Keratinocyte (primary cell): ENCODE measurements at regions not wholly inside any gene's neighbourhood (a gene's known extent, or its start where the extent isn't known, plus 50 kb on each side); places are given as distances from the start of the nearest gene placed in this dataset.

Experiments used
- DNase-seq: peaks from one replicate; pipeline ENCODE4 v3.0.0-alpha.2; 2011; ENCODE audit warnings: low read depth, missing footprints, low spot score
- FAIRE-seq: peaks from 2 replicates; lab custom pipeline; 2011; peaks lifted over from hg19 to GRCh38; lab: Jason Lieb, UNC
- H2AFZ ChIP-seq: 2 replicates; pipeline ENCODE4 v1.6.0; 2012; ENCODE audit warnings: low read length, control low read depth, inconsistent platforms; ENCODE audit not compliant: control insufficient read depth
- H3K27ac ChIP-seq: 2 replicates; pipeline ENCODE4 v1.5.1; 2011; ENCODE audit warnings: low read length; ENCODE audit not compliant: control insufficient read depth, insufficient read depth
- H3K27me3 ChIP-seq: 3 replicates; pipeline ENCODE4 v1.6.0; 2011; ENCODE audit warnings: low read length; ENCODE audit not compliant: control insufficient read depth, insufficient read depth; ENCODE audit errors: extremely low read depth
- H3K36me3 ChIP-seq, 2 experiments: 2 replicates in 1 of 2; 3 replicates in 1 of 2; pipeline ENCODE4 v1.5.1; 2011; ENCODE audit warnings: low read length in 2 of 2, mild to moderate bottlenecking in 1 of 2; ENCODE audit not compliant: control insufficient read depth in 2 of 2, insufficient read depth in 2 of 2; ENCODE audit errors: extremely low read depth in 1 of 2
- H3K4me1 ChIP-seq: 3 replicates; pipeline ENCODE4 v1.5.1; 2011; ENCODE audit warnings: low read length; ENCODE audit not compliant: control insufficient read depth, insufficient read depth; ENCODE audit errors: extremely low read depth
- H3K4me2 ChIP-seq: 3 replicates; pipeline ENCODE4 v1.6.0; 2011; ENCODE audit warnings: low read depth, low read length; ENCODE audit not compliant: control insufficient read depth, insufficient read depth; ENCODE audit errors: extremely low read depth
- H3K4me3 ChIP-seq, 3 experiments: fragments of 200-600 bp in 1 of 3; sonication (generic) in 1 of 3; 2 replicates in 2 of 3; 3 replicates in 1 of 3; pipeline ENCODE4 v1.5.1; 2011 to 2016; ENCODE audit warnings: low read length in 3 of 3, mild to moderate bottlenecking in 3 of 3, control low read depth in 2 of 3, inconsistent platforms in 1 of 3, low read depth in 1 of 3, mixed read lengths in 1 of 3, mixed run types in 1 of 3, moderate library complexity in 1 of 3; ENCODE audit not compliant: control insufficient read depth in 2 of 3, insufficient read depth in 2 of 3; ENCODE audit errors: extremely low read depth in 1 of 3
- H3K79me2 ChIP-seq: 2 replicates; pipeline ENCODE4 v1.6.0; 2012; ENCODE audit warnings: low read length; ENCODE audit not compliant: control insufficient read depth, insufficient read depth
- H3K9ac ChIP-seq: 3 replicates; pipeline ENCODE4 v1.6.0; 2011; ENCODE audit warnings: low read length; ENCODE audit not compliant: control insufficient read depth, insufficient read depth; ENCODE audit errors: extremely low read depth
- H3K9me1 ChIP-seq: 3 replicates; pipeline ENCODE4 v1.6.0; 2011; ENCODE audit warnings: low read length; ENCODE audit not compliant: control insufficient read depth, insufficient read depth; ENCODE audit errors: extremely low read depth
- H3K9me3 ChIP-seq: 2 replicates; pipeline ENCODE4 v1.5.1; 2012; ENCODE audit warnings: low read depth, low read length; ENCODE audit not compliant: control insufficient read depth
- H4K20me1 ChIP-seq: 3 replicates; pipeline ENCODE4 v1.6.0; 2011; ENCODE audit warnings: low read length; ENCODE audit not compliant: control insufficient read depth, insufficient read depth; ENCODE audit errors: extremely low read depth
- EZH2 ChIP-seq: IDR thresholded peaks from one replicate; pipeline ENCODE4 v1.6.1; 2012; ENCODE audit warnings: inconsistent platforms, mild to moderate bottlenecking, low read length, moderate library complexity
- dilution Hi-C: fragments of 300-500 bp; cut with MboI; formaldehyde crosslinking; loops from one replicate; pipeline ENCODE4 v1.7.0; 2020; ENCODE audit warnings: low sequenced_read_pairs; ENCODE audit not compliant: extremely low pct_ligation_motif_present
- TF ChIP-seq, protein P1 (sequence below), 3 experiments: IDR thresholded peaks in 1 of 3; conservative IDR thresholded peaks in 1 of 3; optimal IDR thresholded peaks in 1 of 3; 2 replicates in 2 of 3; 3 replicates in 1 of 3; pipeline versions ENCODE3 to v1.5.1; 2011; ENCODE audit warnings: low read length in 3 of 3, mild to moderate bottlenecking in 3 of 3, moderate library complexity in 2 of 3, control low read depth in 1 of 3, inconsistent platforms in 1 of 3; ENCODE audit not compliant: insufficient read depth in 2 of 3; ENCODE audit errors: extremely low read depth in 1 of 3

DNA sequence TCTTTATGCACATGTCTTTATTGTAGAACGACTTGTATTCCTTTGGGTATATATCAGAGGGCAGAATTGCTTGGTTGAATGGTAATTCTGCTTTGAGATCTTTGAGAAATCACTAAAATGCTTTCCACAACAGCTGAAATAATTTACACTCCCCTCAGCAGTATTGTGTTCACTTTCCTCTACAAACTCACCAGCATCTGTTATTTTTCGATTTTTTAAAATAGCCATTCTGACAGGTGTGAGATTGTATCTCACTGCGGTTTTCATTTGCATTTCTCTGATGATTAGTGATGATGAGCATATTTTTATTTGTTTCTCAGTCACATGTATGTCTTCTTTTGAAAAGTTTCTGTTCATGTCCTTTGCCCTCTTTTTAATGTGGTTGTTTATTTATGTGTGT is 459.8 kb downstream of the PABPC4L start:
- Histone ChIP-seq H3K27ac (no peak overlapping the region), H3K4me1 (no peaks in the 10 kb centered on the region), H3K36me3 (no peaks in the 10 kb centered on the region), H3K9me3 (no peaks in the 10 kb centered on the region), H2AFZ (no peak overlapping the region), H3K27me3 (no peaks in the 10 kb centered on the region), H3K79me2 (no peaks in the 10 kb centered on the region), H3K4me3 (no peak overlapping the region), H3K9ac (no peak overlapping the region), H3K9me1 (no peaks in the 10 kb centered on the region), H3K4me2 (no peak overlapping the region), H4K20me1 (no peaks in the 10 kb centered on the region)
- dilution Hi-C loops: no loop called here
- no peak for FAIRE-seq
- no peak for TF ChIP-seq EZH2
- TF ChIP-seq, protein P1, sequence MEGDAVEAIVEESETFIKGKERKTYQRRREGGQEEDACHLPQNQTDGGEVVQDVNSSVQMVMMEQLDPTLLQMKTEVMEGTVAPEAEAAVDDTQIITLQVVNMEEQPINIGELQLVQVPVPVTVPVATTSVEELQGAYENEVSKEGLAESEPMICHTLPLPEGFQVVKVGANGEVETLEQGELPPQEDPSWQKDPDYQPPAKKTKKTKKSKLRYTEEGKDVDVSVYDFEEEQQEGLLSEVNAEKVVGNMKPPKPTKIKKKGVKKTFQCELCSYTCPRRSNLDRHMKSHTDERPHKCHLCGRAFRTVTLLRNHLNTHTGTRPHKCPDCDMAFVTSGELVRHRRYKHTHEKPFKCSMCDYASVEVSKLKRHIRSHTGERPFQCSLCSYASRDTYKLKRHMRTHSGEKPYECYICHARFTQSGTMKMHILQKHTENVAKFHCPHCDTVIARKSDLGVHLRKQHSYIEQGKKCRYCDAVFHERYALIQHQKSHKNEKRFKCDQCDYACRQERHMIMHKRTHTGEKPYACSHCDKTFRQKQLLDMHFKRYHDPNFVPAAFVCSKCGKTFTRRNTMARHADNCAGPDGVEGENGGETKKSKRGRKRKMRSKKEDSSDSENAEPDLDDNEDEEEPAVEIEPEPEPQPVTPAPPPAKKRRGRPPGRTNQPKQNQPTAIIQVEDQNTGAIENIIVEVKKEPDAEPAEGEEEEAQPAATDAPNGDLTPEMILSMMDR (optimal IDR thresholded peaks at IDR 0.05 in 1 of 3, IDR thresholded peaks at IDR 0.05 in 1 of 3, conservative IDR thresholded peaks at IDR 0.05 in 1 of 3; ENCODE audit: extremely low read depth in 1 of 3, insufficient read depth in 2 of 3, low read length in 3 of 3): no peak
- DNase-seq: no peak

DNA sequence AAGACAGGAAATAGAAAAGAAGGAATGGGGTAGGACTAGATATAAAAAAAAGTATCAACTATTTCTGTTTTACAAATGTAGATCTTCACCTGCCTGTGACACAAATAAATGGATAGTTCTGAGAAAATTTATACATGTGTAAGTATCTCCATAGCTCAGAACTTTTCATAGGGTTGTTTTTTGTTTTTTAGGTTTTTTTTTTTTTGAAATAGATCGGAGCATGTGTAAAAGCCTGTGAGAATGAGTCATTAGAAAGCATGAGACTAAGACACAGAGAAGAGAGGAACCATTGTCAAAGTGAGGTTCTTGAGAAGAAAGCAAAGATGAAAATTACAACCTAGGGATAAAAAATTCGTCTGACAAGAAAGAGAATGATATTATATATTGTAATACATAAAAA is 481.6 kb downstream of the PABPC4L start:
- dilution Hi-C loops: no loop called here
- Histone ChIP-seq H3K9me3 (no peaks in the 10 kb centered on the region), H3K4me1 (no peaks in the 10 kb centered on the region), H3K9me1 (no peaks in the 10 kb centered on the region), H3K79me2 (no peaks in the 10 kb centered on the region), H3K9ac (no peak overlapping the region), H3K27ac (no peak overlapping the region), H4K20me1 (no peaks in the 10 kb centered on the region), H3K27me3 (no peaks in the 10 kb centered on the region), H3K36me3 (no peaks in the 10 kb centered on the region), H3K4me3 (no peak overlapping the region), H2AFZ (no peak overlapping the region), H3K4me2 (no peak overlapping the region)
- no peak for DNase-seq
- TF ChIP-seq, protein P1 (optimal IDR thresholded peaks at IDR 0.05 in 1 of 3, IDR thresholded peaks at IDR 0.05 in 1 of 3, conservative IDR thresholded peaks at IDR 0.05 in 1 of 3; ENCODE audit: extremely low read depth in 1 of 3, insufficient read depth in 2 of 3, low read length in 3 of 3): no peak
- no peak for TF ChIP-seq EZH2
- FAIRE-seq: no peak
